ENCODE measurements at regions not wholly inside any gene's neighbourhood (a gene's known extent, or its start where the extent isn't known, plus 50 kb on each side); places are given as distances from the start of the nearest gene placed in this dataset.
A peak's percentile ranks its signal among the peaks of the same experiment; 100 is the strongest.

GRCh38 chr6:87905101-87905641 is 142.5 kb upstream of the SPACA1 start:
- DNase-seq: no peak

- no peak for DNase-seq
Measured at GRCh38 chr6:87904011-87904410, 143.6 kb upstream of the SPACA1 start.

GRCh38 chr6:87903323-87903722 is 144.3 kb upstream of the SPACA1 start:
- DNase-seq: no peak

- DNase-seq: no peak
Measured at GRCh38 chr6:87902383-87902782, 145.3 kb upstream of the SPACA1 start.

GRCh38 chr6:87901613-87902012 is 146.0 kb upstream of the SPACA1 start:
- no peak for DNase-seq

GRCh38 chr6:87900160-87900698 is 147.4 kb upstream of the SPACA1 start:
- no peak for DNase-seq

- DNase-seq: no peak
Measured at GRCh38 chr6:87899499-87900147, 148.0 kb upstream of the SPACA1 start.

- no peak for DNase-seq
Measured at GRCh38 chr6:87897663-87898062, 150.0 kb upstream of the SPACA1 start.

- DNase-seq: no peak
Measured at GRCh38 chr6:87897013-87897412, 150.6 kb upstream of the SPACA1 start.

GRCh38 chr6:87887266-87887665 is 160.4 kb upstream of the SPACA1 start:
- no peak for DNase-seq

- DNase-seq: no peak
Measured at GRCh38 chr6:87884203-87884602, 163.4 kb upstream of the SPACA1 start.

- DNase-seq: no peak
Measured at GRCh38 chr6:87881342-87881895, 166.2 kb upstream of the SPACA1 start.

- DNase-seq: no peak
Measured at GRCh38 chr6:87879132-87879861, 168.3 kb upstream of the SPACA1 start.

- DNase-seq: no peak
Measured at GRCh38 chr6:87875781-87876180, 171.9 kb upstream of the SPACA1 start.

- DNase-seq: no peak
Measured at GRCh38 chr6:87873556-87873955, 171.5 kb upstream of the AKIRIN2 start.

GRCh38 chr6:87870556-87870955 is 168.5 kb upstream of the AKIRIN2 start:
- peak; percentile 29 for DNase-seq

GRCh38 chr6:87869064-87869905 is 167.3 kb upstream of the AKIRIN2 start:
- no peak for DNase-seq

GRCh38 chr6:87860902-87861301 is 158.9 kb upstream of the AKIRIN2 start:
- no peak for DNase-seq

GRCh38 chr6:87858440-87858839 is 156.4 kb upstream of the AKIRIN2 start:
- no peak for DNase-seq

- no peak for DNase-seq
Measured at GRCh38 chr6:87851674-87852299, 149.8 kb upstream of the AKIRIN2 start.

- DNase-seq: no peak
Measured at GRCh38 chr6:87848616-87849015, 146.6 kb upstream of the AKIRIN2 start.

- no peak for DNase-seq
Measured at GRCh38 chr6:87847830-87848210, 145.8 kb upstream of the AKIRIN2 start.
